K562 (cell line): ENCODE measurements at regions not wholly inside any gene's neighbourhood (a gene's known extent, or its start where the extent isn't known, plus 50 kb on each side); places are given as distances from the start of the nearest gene placed in this dataset.

Source experiments
- ATAC-seq: fragments of 200-7000 bp; cut with Tn5 transposase; 3 replicates; pipeline ENCODE4 v1.9.1; 2020; ENCODE audit warnings: moderate library complexity
- BruUV-seq: library from RNA; stranded (reverse); fragments of 400-500 nt; replicated peaks from 2 replicates; lab custom pipeline; 2021; lab: Mats Ljungman, UMichigan
- CTCF ChIA-PET: fragments of 300-600 bp; formaldehyde crosslinking; extraction: SDS; loops from one replicate; lab custom pipeline; 2021; ENCODE audit warnings: low intra/inter-chr PET ratio; lab: Yijun Ruan, JAX
- POLR2A ChIA-PET: fragments of 300-600, 350-650 bp; sonication (Branson Sonifier 250); formaldehyde crosslinking; extraction: SDS; loops from one replicate; lab custom pipeline; 2021; ENCODE audit warnings: antibody characterized with exemption, inconsistent platforms; lab: Yijun Ruan, JAX
- DNase-seq, 4 experiments: peaks; one replicate each; pipeline versions ENCODE4 v3.0.0 to v3.0.0-alpha.2; 2011 to 2018; ENCODE audit warnings: low spot score in 3 of 4, mixed read lengths in 3 of 4; ENCODE audit errors: extremely low read depth in 1 of 4
- FAIRE-seq: peaks from 2 replicates; lab custom pipeline; 2011; peaks lifted over from hg19 to GRCh38; lab: Jason Lieb, UNC
- H2AFZ ChIP-seq: 2 replicates; pipeline ENCODE4 v1.6.0; 2011; ENCODE audit warnings: low read depth, low read length, control low read depth, inconsistent platforms
- H3K27ac ChIP-seq: fragments of 200-600 bp; 3 replicates; pipeline ENCODE4 v1.8.0; 2011; ENCODE audit warnings: low read depth, mild to moderate bottlenecking, control low read depth, inconsistent platforms, low read length, moderate library complexity, mixed read lengths; ENCODE audit errors: extremely low read depth
- H3K27me3 ChIP-seq, 2 experiments: fragments of 300-600 bp in 1 of 2; 2 replicates in 1 of 2; 3 replicates in 1 of 2; pipeline versions ENCODE4 v1.6.0 to v1.8.0; 2011; ENCODE audit warnings: inconsistent platforms in 2 of 2, low read length in 2 of 2, mild to moderate bottlenecking in 1 of 2, mixed read lengths in 1 of 2, moderate library complexity in 1 of 2; ENCODE audit not compliant: control insufficient read depth in 2 of 2, insufficient read depth in 2 of 2
- H3K36me3 ChIP-seq: fragments of 300-600 bp; 3 replicates; pipeline ENCODE4 v1.8.0; 2011; ENCODE audit warnings: mild to moderate bottlenecking, low read length, inconsistent platforms; ENCODE audit not compliant: control insufficient read depth, insufficient read depth
- H3K4me1 ChIP-seq, 2 experiments: fragments of 200-600 bp in 1 of 2; replicated peaks in 1 of 2; 2 replicates in 1 of 2; 3 replicates in 1 of 2; pipeline versions ENCODE4 v1.5.1 to v1.8.0; 2011; ENCODE audit warnings: inconsistent platforms in 2 of 2, low read length in 2 of 2, mild to moderate bottlenecking in 1 of 2, mixed read lengths in 1 of 2, moderate library complexity in 1 of 2; ENCODE audit not compliant: control insufficient read depth in 2 of 2, insufficient read depth in 2 of 2
- H3K4me2 ChIP-seq: 2 replicates; pipeline ENCODE4 v1.6.1; 2011; ENCODE audit warnings: low read length, control low read depth, inconsistent platforms, mixed read lengths; ENCODE audit not compliant: insufficient read depth
- H3K4me3 ChIP-seq: fragments of 200-600 bp; sonication (generic), shearing (Covaris generic); 2 replicates; pipeline ENCODE4 v1.5.1; 2016; ENCODE audit warnings: control low read depth, inconsistent platforms
- H3K79me2 ChIP-seq: fragments of 200-600 bp; 3 replicates; pipeline ENCODE4 v1.8.0; 2011; ENCODE audit warnings: low read length, inconsistent platforms; ENCODE audit not compliant: control insufficient read depth, insufficient read depth
- H3K9ac ChIP-seq, 2 experiments: 2 replicates each; pipeline versions ENCODE4 v1.6.0 to v1.6.1; 2011; ENCODE audit warnings: low read depth in 2 of 2, low read length in 2 of 2, control low read depth in 1 of 2, inconsistent platforms in 1 of 2, mild to moderate bottlenecking in 1 of 2, mixed read lengths in 1 of 2; ENCODE audit not compliant: insufficient read depth in 1 of 2
- H3K9me1 ChIP-seq: one replicate; pipeline ENCODE4 v1.6.0; 2011; ENCODE audit warnings: inconsistent platforms, mild to moderate bottlenecking, low read length, moderate library complexity; ENCODE audit not compliant: control insufficient read depth, insufficient read depth
- H3K9me3 ChIP-seq: replicated peaks from 2 replicates; pipeline ENCODE4 v1.5.1; 2011; ENCODE audit warnings: low read depth, low read length, inconsistent platforms; ENCODE audit not compliant: control insufficient read depth, insufficient read depth
- H4K20me1 ChIP-seq: replicated peaks from 2 replicates; pipeline ENCODE4 v1.6.1; 2011; ENCODE audit warnings: low read length, inconsistent platforms, mixed read lengths; ENCODE audit not compliant: control insufficient read depth, insufficient read depth
- BACH1 ChIP-seq: fragments of 200-800 bp; sonication (Bioruptor generic); IDR thresholded peaks from 2 replicates; pipeline ENCODE4 v1.6.1; 2016; ENCODE audit warnings: missing genetic modification characterization, missing compliant biosample characterization
- TBL1XR1 ChIP-seq, 2 experiments: IDR thresholded peaks; 2 replicates each; pipeline ENCODE4 v1.6.1; 2012; ENCODE audit warnings: improper control_type of control experiment in 2 of 2, low read length in 2 of 2, mild to moderate bottlenecking in 1 of 2
- ZBTB43 ChIP-seq: sonication (generic); formaldehyde crosslinking; IDR thresholded peaks from 2 replicates; pipeline ENCODE4 v1.8.0; 2023; ENCODE audit warnings: mild to moderate bottlenecking, missing genetic modification reagents
- ZNF134 ChIP-seq: fragments of 250-450 bp; sonication (Bioruptor Pico); conservative IDR thresholded peaks from 2 replicates; pipeline ENCODE4 v1.4.0; 2020
- ZNF316 ChIP-seq: fragments of 450-650 bp; IDR thresholded peaks from 2 replicates; pipeline ENCODE4 v1.6.1; 2016
- WGBS: fragments of 100-300 bp; shearing (Covaris generic); methylation state at CpG from one replicate; pipeline ENCODE4 v1.1.6; 2016; ENCODE audit warnings: low coverage, mixed read lengths; ENCODE audit not compliant: insufficient coverage; ENCODE audit errors: missing lambda C conversion rate; 5-methylcytosine and 5-hydroxymethylcytosine counted together
- in situ Hi-C: fragments of 300-500 bp; cut with MboI; formaldehyde crosslinking; loops from 4 replicates; pipeline ENCODE4 v1.15.0; 2018; ENCODE audit warnings: inconsistent platforms, mixed read lengths
- intact Hi-C: fragments of 100-400 bp; cut with micrococcal nuclease; formaldehyde crosslinking; loops from 2 replicates; pipeline ENCODE4 v1.14.2; 2022
- TF ChIP-seq, protein P1 (sequence below): fragments of 450-650 bp; IDR thresholded peaks from 2 replicates; pipeline ENCODE4 v1.6.1; 2017; ENCODE audit warnings: antibody characterized with exemption, mild to moderate bottlenecking

- H4K20me1 ChIP-seq: no peaks in the 10 kb centered on the region; the same call in 1 of the 2 replicates
- H3K9me3 ChIP-seq: no peaks in the 10 kb centered on the region
- FAIRE-seq: no peak
- no peaks in the 10 kb centered on the region for H3K9me1 ChIP-seq
- no TSS peak for BruUV-seq
- H3K9ac ChIP-seq: no peak overlapping the region
- peaks cover 3 to 29% of the 10 kb centered on the region in 2 experiments; a peak in 3 of 5 replicates for H3K27me3 ChIP-seq
- no peaks in the 10 kb centered on the region for H3K79me2 ChIP-seq
- H3K4me1 ChIP-seq: no peaks in the 10 kb centered on the region
- CTCF ChIA-PET: no interaction called here
- H3K4me2 ChIP-seq: no peak overlapping the region
- 0% methylated on average over 15 of the region's 15 CpGs for WGBS
- POLR2A ChIA-PET: no interaction called here
- in situ Hi-C loops: no loop called here
- intact Hi-C loops: no loop called here
- no peak overlapping the region for H3K4me3 ChIP-seq
- TF ChIP-seq, protein P1, sequence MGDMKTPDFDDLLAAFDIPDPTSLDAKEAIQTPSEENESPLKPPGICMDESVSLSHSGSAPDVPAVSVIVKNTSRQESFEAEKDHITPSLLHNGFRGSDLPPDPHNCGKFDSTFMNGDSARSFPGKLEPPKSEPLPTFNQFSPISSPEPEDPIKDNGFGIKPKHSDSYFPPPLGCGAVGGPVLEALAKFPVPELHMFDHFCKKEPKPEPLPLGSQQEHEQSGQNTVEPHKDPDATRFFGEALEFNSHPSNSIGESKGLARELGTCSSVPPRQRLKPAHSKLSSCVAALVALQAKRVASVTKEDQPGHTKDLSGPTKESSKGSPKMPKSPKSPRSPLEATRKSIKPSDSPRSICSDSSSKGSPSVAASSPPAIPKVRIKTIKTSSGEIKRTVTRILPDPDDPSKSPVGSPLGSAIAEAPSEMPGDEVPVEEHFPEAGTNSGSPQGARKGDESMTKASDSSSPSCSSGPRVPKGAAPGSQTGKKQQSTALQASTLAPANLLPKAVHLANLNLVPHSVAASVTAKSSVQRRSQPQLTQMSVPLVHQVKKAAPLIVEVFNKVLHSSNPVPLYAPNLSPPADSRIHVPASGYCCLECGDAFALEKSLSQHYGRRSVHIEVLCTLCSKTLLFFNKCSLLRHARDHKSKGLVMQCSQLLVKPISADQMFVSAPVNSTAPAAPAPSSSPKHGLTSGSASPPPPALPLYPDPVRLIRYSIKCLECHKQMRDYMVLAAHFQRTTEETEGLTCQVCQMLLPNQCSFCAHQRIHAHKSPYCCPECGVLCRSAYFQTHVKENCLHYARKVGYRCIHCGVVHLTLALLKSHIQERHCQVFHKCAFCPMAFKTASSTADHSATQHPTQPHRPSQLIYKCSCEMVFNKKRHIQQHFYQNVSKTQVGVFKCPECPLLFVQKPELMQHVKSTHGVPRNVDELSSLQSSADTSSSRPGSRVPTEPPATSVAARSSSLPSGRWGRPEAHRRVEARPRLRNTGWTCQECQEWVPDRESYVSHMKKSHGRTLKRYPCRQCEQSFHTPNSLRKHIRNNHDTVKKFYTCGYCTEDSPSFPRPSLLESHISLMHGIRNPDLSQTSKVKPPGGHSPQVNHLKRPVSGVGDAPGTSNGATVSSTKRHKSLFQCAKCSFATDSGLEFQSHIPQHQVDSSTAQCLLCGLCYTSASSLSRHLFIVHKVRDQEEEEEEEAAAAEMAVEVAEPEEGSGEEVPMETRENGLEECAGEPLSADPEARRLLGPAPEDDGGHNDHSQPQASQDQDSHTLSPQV: no peak
- TF ChIP-seq ZNF134 (CRISPR knock-in tag) (peak; percentile 94), BACH1 (no peak), TBL1XR1 (IDR thresholded peaks at IDR 0.05; ENCODE audit: low read length in 2 of 2) (no peak), ZNF316 (no peak), ZBTB43 (CRISPR knock-in tag) (no peak)
- TF ChIP-seq, all 486 proteins: peak for 1
- ATAC-seq (no peak), DNase-seq (no peak)
- H3K27ac ChIP-seq: no peak overlapping the region
- no peak overlapping the region for H2AFZ ChIP-seq
- no peaks in the 10 kb centered on the region for H3K36me3 ChIP-seq
These were observed 164.1 kb downstream of the IRX2 start for GRCh38 chr5:2587189-2588031.
